ENCODE measurements at regions not wholly inside any gene's neighbourhood (a gene's known extent, or its start where the extent isn't known, plus 50 kb on each side); places are given as distances from the start of the nearest gene placed in this dataset.

DNA sequence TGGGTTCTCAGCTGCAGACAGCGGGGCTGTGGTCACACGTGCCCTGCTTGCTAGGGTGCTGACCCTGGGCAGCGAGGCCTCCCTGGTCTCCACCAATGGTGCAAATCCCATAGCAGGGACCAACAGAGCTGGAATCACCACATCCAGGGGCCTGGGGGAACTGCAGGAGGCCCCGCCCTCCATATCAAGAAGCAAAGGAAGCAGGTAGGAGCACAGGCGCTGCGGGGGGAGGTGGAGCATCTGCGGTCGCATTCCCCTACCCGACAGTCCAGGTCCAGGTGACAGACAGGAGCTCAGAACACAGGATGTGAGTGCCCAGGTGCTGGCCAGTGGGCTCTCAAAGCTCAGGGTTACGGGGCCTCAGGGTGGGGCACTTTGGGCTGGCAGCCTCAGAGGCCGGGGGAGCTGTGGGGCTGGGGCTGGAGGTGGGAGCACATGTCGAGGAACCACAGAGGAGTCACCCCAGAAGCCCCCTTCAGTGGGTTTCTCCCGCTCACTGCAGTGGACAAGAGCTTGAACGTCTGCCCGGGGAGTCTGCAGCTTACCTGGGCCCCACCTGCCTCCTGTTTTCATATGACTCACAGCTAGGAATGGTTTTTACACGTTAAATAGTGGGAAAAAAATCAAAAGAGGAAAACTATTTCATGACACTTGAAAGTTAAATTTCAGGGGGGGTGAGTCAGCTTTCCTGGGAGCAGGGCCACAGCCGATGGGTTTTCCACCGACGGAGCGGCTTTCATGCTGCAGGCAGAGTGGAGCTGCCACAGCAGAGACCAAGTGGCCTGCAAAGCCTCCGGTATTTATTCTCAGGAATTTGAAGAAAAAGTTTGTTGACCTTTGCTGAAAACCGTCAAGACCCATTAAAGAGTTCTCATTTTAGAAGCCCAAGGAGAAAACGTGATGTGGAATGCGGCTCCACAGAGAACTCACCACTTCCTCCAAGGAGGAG, 148.7 kb upstream of the PPP2R2D start:
- Mint-ChIP-seq H3K9me3 (no peaks in the 10 kb centered on the region), H3K27me3 (ENCODE audit: low read depth in 3 of 3) (peaks cover 1 to 8% (median 3%) of the 10 kb centered on the region in 3 donors), H3K4me1 (no peaks in the 10 kb centered on the region), H3K4me3 (no peak overlapping the region), H3K27ac (peak overlapping the region in 2 of 7 donors; percentile 17 to 52), H3K36me3 (no peaks in the 10 kb centered on the region)
- DNase-seq = no peak
- H3K4me3 ChIP-seq (replicated peaks in 1 of 3; ENCODE audit: low read depth in 2 of 3, low read length in 3 of 3) = no peak overlapping the region
- H3K9ac ChIP-seq (ENCODE audit: insufficient read depth, low read length, poor library complexity, severe bottlenecking) = no peak overlapping the region
- no peaks in the 10 kb centered on the region for H3K79me2 ChIP-seq (ENCODE audit: insufficient read depth, low read length)
- no peak for TF ChIP-seq CTCF (IDR thresholded peaks at IDR 0.05)
- no peak overlapping the region for H3K27ac ChIP-seq (ENCODE audit: low read depth in 1 of 2, low read length in 2 of 2)
- no peak overlapping the region for H3K4me2 ChIP-seq (replicated peaks; ENCODE audit: extremely low read depth, low read length, poor library complexity, severe bottlenecking)
- no peaks in the 10 kb centered on the region for H3K9me3 ChIP-seq (replicated peaks in 1 of 2; ENCODE audit: control insufficient read depth in 1 of 2, insufficient read depth in 1 of 2, low read length in 2 of 2)
- intact Hi-C loops (cut with micrococcal nuclease) = no loop called here
- WGBS (ENCODE audit: insufficient coverage) = 85% methylated on average over 19 of the region's 24 CpGs
- no peaks in the 10 kb centered on the region for H3K27me3 ChIP-seq (ENCODE audit: control insufficient read depth in 2 of 2, insufficient read depth in 2 of 2, low read length in 2 of 2)
- no peak overlapping the region for H2AFZ ChIP-seq (ENCODE audit: insufficient read depth, low read depth, low read length, poor library complexity, severe bottlenecking)
- no peaks in the 10 kb centered on the region for H4K20me1 ChIP-seq (ENCODE audit: insufficient read depth, low read length)
- no peaks in the 10 kb centered on the region for H3K4me1 ChIP-seq (ENCODE audit: control insufficient read depth in 1 of 2, insufficient read depth in 2 of 2, low read length in 2 of 2)
- no peaks in the 10 kb centered on the region for H3K36me3 ChIP-seq (replicated peaks in 1 of 2; ENCODE audit: control insufficient read depth in 1 of 2, insufficient read depth in 2 of 2, low read length in 2 of 2)

DNA sequence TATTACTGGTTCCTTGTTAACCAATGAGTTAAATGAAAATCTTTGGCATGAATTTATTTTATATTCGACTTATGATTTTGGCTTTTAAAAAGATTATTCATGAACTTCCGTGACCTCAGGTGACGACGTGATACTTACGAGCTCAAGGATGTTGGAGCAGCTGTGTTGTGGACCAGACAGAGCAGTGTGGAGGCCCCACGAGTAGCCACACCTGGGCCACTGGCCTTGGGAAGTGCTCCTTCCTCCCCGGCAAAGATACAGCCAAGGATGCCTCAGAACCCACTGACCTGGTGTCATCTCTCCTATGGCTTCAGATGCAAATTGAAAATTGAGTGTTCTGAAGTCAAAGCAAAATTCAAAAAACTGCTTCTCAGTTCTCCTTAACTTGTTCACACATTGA, 147.5 kb upstream of the PPP2R2D start:
- H3K4me1 ChIP-seq (ENCODE audit: control insufficient read depth in 1 of 2, insufficient read depth in 2 of 2, low read length in 2 of 2) = no peaks in the 10 kb centered on the region
- DNase-seq = no peak
- Mint-ChIP-seq H3K27me3 (ENCODE audit: low read depth in 3 of 3) (peaks cover 1 to 8% (median 3%) of the 10 kb centered on the region in 3 donors), H3K4me1 (no peaks in the 10 kb centered on the region), H3K9me3 (peaks cover 0 to 3% (median 0%) of the 10 kb centered on the region in 7 donors), H3K4me3 (no peak overlapping the region), H3K27ac (no peak overlapping the region), H3K36me3 (no peaks in the 10 kb centered on the region)
- H3K27me3 ChIP-seq (ENCODE audit: control insufficient read depth in 2 of 2, insufficient read depth in 2 of 2, low read length in 2 of 2) = no peaks in the 10 kb centered on the region
- WGBS (ENCODE audit: insufficient coverage) = 81% methylated on average over 7 of the region's 7 CpGs
- no peak for TF ChIP-seq CTCF (IDR thresholded peaks at IDR 0.05)
- H3K4me3 ChIP-seq (replicated peaks in 1 of 3; ENCODE audit: low read depth in 2 of 3, low read length in 3 of 3) = no peak overlapping the region
- no peak overlapping the region for H2AFZ ChIP-seq (ENCODE audit: insufficient read depth, low read depth, low read length, poor library complexity, severe bottlenecking)
- no peaks in the 10 kb centered on the region for H3K79me2 ChIP-seq (ENCODE audit: insufficient read depth, low read length)
- no peaks in the 10 kb centered on the region for H3K9me3 ChIP-seq (replicated peaks in 1 of 2; ENCODE audit: control insufficient read depth in 1 of 2, insufficient read depth in 1 of 2, low read length in 2 of 2)
- H3K9ac ChIP-seq (ENCODE audit: insufficient read depth, low read length, poor library complexity, severe bottlenecking) = no peak overlapping the region
- no peaks in the 10 kb centered on the region for H3K36me3 ChIP-seq (replicated peaks in 1 of 2; ENCODE audit: control insufficient read depth in 1 of 2, insufficient read depth in 2 of 2, low read length in 2 of 2)
- H4K20me1 ChIP-seq (ENCODE audit: insufficient read depth, low read length) = no peaks in the 10 kb centered on the region
- no peak overlapping the region for H3K4me2 ChIP-seq (replicated peaks; ENCODE audit: extremely low read depth, low read length, poor library complexity, severe bottlenecking)
- intact Hi-C loops (cut with micrococcal nuclease) = no loop called here
- H3K27ac ChIP-seq (ENCODE audit: low read depth in 1 of 2, low read length in 2 of 2) = no peak overlapping the region

All from CD14-positive monocyte (primary cell).